Right atrium auricular region (tissue), 2 donors: ENCODE measurements at regions not wholly inside any gene's neighbourhood (a gene's known extent, or its start where the extent isn't known, plus 50 kb on each side); places are given as distances from the start of the nearest gene placed in this dataset.

Experiments used
- DNase-seq: peaks from one replicate; pipeline ENCODE4 v3.0.0-alpha.2; 2019; ENCODE audit warnings: low spot score
- H3K27ac ChIP-seq, 2 donors: fragments of 200-600 bp; sonication (generic); 1 replicate in 1 of 2; 2 replicates in 1 of 2; pipeline ENCODE4 v1.5.1; 2016 to 2019
- H3K27me3 ChIP-seq, 2 donors: fragments of 200-600 bp; sonication (generic); one replicate each; pipeline versions ENCODE4 v1.5.1 to v1.6.0; 2017 to 2019
- H3K36me3 ChIP-seq: fragments of 200-600 bp; sonication (generic); one replicate; pipeline ENCODE4 v1.5.1; 2016
- H3K4me1 ChIP-seq, 2 donors: fragments of 200-600 bp; sonication (generic); one replicate each; pipeline versions ENCODE4 v1.5.1 to v1.6.0; 2017 to 2019
- H3K4me3 ChIP-seq, 2 donors: fragments of 200-600 bp; sonication (generic); 1 replicate in 1 of 2; 2 replicates in 1 of 2; pipeline ENCODE4 v1.5.1; 2017 to 2019; ENCODE audit warnings: mild to moderate bottlenecking in 1 of 2, moderate library complexity in 1 of 2
- H3K9me3 ChIP-seq, 2 donors: fragments of 200-600 bp; sonication (generic); one replicate each; pipeline ENCODE4 v1.5.1; 2019
- CTCF ChIP-seq, 2 donors: fragments of 200-600 bp; sonication (generic); IDR thresholded peaks; one replicate each; pipeline ENCODE4 v1.5.1; 2019; ENCODE audit warnings: antibody characterized with exemption in 2 of 2

- Histone ChIP-seq H3K27ac (peak overlapping the region in 1 of 2 donors; percentile 54), H3K27me3 (no peaks in the 10 kb centered on the region), H3K9me3 (no peaks in the 10 kb centered on the region), H3K36me3 (no peaks in the 10 kb centered on the region), H3K4me1 (peaks cover 0 to 11% of the 10 kb centered on the region in 2 donors), H3K4me3 (no peak overlapping the region)
- no peak for TF ChIP-seq CTCF (IDR thresholded peaks at IDR 0.05)
- no peak for DNase-seq
Measured at GRCh38 chr5:143557061-143557818, 153.8 kb upstream of the NR3C1 start.

GRCh38 chr5:143554918-143555477 lies 151.5 kb upstream of the NR3C1 start:
- TF ChIP-seq CTCF (IDR thresholded peaks at IDR 0.05), result no peak
- Histone ChIP-seq H3K36me3 (no peaks in the 10 kb centered on the region), H3K27me3 (no peaks in the 10 kb centered on the region), H3K4me1 (peaks cover 0 to 11% of the 10 kb centered on the region in 2 donors), H3K27ac (no peak overlapping the region), H3K9me3 (no peaks in the 10 kb centered on the region), H3K4me3 (no peak overlapping the region)
- no peak for DNase-seq

GRCh38 chr5:143554187-143554717 lies 150.8 kb upstream of the NR3C1 start:
- DNase-seq, result no peak
- Histone ChIP-seq H3K27me3 (no peaks in the 10 kb centered on the region), H3K9me3 (no peaks in the 10 kb centered on the region), H3K4me3 (no peak overlapping the region), H3K36me3 (no peaks in the 10 kb centered on the region), H3K27ac (peak overlapping the region in 1 of 2 donors; percentile 3), H3K4me1 (peaks cover 0 to 11% of the 10 kb centered on the region in 2 donors)
- no peak for TF ChIP-seq CTCF (IDR thresholded peaks at IDR 0.05)

GRCh38 chr5:143552680-143553079 lies 149.2 kb upstream of the NR3C1 start:
- H3K27ac ChIP-seq, result no peak overlapping the region
- H3K9me3 ChIP-seq, result no peaks in the 10 kb centered on the region
- peaks cover 0 to 10% of the 10 kb centered on the region in 2 donors for H3K4me1 ChIP-seq
- no peaks in the 10 kb centered on the region for H3K36me3 ChIP-seq
- TF ChIP-seq CTCF (IDR thresholded peaks at IDR 0.05), result no peak
- no peak for DNase-seq
- no peaks in the 10 kb centered on the region for H3K27me3 ChIP-seq
- no peak overlapping the region for H3K4me3 ChIP-seq

GRCh38 chr5:143551820-143552251 lies 148.3 kb upstream of the NR3C1 start:
- TF ChIP-seq CTCF (IDR thresholded peaks at IDR 0.05), result no peak
- no peaks in the 10 kb centered on the region for H3K9me3 ChIP-seq

More at GRCh38 chr5:143551820-143552251, 148.3 kb upstream of the NR3C1 start:
- H3K27ac ChIP-seq, result no peak overlapping the region
- no peaks in the 10 kb centered on the region for H3K36me3 ChIP-seq
- no peak overlapping the region for H3K4me3 ChIP-seq
- H3K27me3 ChIP-seq, result no peaks in the 10 kb centered on the region
- peaks cover 0 to 2% of the 10 kb centered on the region in 2 donors for H3K4me1 ChIP-seq
- no peak for DNase-seq
